Transverse colon (tissue), 4 donors: ENCODE measurements at regions not wholly inside any gene's neighbourhood (a gene's known extent, or its start where the extent isn't known, plus 50 kb on each side); places are given as distances from the start of the nearest gene placed in this dataset.

Experiments used
- DNase-seq: peaks from one replicate; pipeline ENCODE4 v3.0.0-alpha.2; 2019
- H3K27ac ChIP-seq, 4 donors: fragments of 200-600 bp; sonication (generic); 2 replicates each; pipeline ENCODE4 v1.5.1; 2016 to 2018; ENCODE audit warnings: inconsistent platforms in 4 of 4
- H3K27me3 ChIP-seq: fragments of 200-600 bp; sonication (generic); 2 replicates; pipeline ENCODE4 v1.5.1; 2017; ENCODE audit warnings: inconsistent platforms
- H3K36me3 ChIP-seq, 4 donors: fragments of 200-600 bp; sonication (generic); 2 replicates each; pipeline ENCODE4 v1.5.1; 2017 to 2019; ENCODE audit warnings: inconsistent platforms in 4 of 4
- H3K4me1 ChIP-seq, 4 donors: fragments of 200-600 bp; sonication (generic); 2 replicates each; pipeline ENCODE4 v1.5.1; 2017 to 2020; ENCODE audit warnings: inconsistent platforms in 4 of 4
- H3K4me3 ChIP-seq, 4 donors: fragments of 200-600 bp; sonication (generic); 1 replicate in 1 of 4; 2 replicates in 3 of 4; pipeline versions ENCODE4 v1.5.1 to v1.6.1; 2017 to 2019; ENCODE audit warnings: inconsistent platforms in 4 of 4
- H3K9me3 ChIP-seq, 2 donors: fragments of 200-600 bp; sonication (generic); 2 replicates each; pipeline ENCODE4 v1.5.1; 2017 to 2019; ENCODE audit warnings: inconsistent platforms in 2 of 2
- CTCF ChIP-seq, 5 experiments: fragments of 200-600 bp in 3 of 5; fragments of 450-650 bp in 2 of 5; sonication (generic) in 3 of 5; IDR thresholded peaks; 1 replicate in 2 of 5; 2 replicates in 3 of 5; pipeline ENCODE4 v1.5.1; 2016 to 2017; ENCODE audit warnings: antibody characterized with exemption in 5 of 5, inconsistent platforms in 3 of 5, mild to moderate bottlenecking in 2 of 5, moderate library complexity in 1 of 5
- EP300 ChIP-seq: sonication (generic); formaldehyde crosslinking; IDR thresholded peaks from one replicate; pipeline ENCODE4 v1.6.1; 2017; ENCODE audit warnings: antibody characterized with exemption, low read depth
- POLR2A ChIP-seq: fragments of 450-650 bp; IDR thresholded peaks from one replicate; pipeline ENCODE4 v1.6.1; 2016; ENCODE audit warnings: antibody characterized with exemption, mild to moderate bottlenecking, moderate library complexity
- POLR2AphosphoS5 ChIP-seq, 3 donors: sonication (generic); formaldehyde crosslinking; IDR thresholded peaks; one replicate each; pipeline ENCODE4 v1.6.1; 2016; ENCODE audit warnings: antibody characterized with exemption in 3 of 3
- WGBS, 2 donors: methylation state at CpG; one replicate each; pipeline ENCODE4 v1.1.5; 2018; ENCODE audit warnings: low coverage in 1 of 2; 5-methylcytosine and 5-hydroxymethylcytosine counted together
- in situ Hi-C, 4 donors: fragments of 200-750 bp; cut with MboI; loops; one replicate each; pipeline versions ENCODE4 v1.15.0 to v1.15.1; 2017; ENCODE audit warnings: low sequenced_read_pairs in 3 of 4, low pct_ligation_motif_present in 1 of 4, low pct_unique_long_range_greater_than_20kb in 1 of 4
- intact Hi-C: fragments of 100-400 bp; cut with DNase I; formaldehyde crosslinking; loops from one replicate; pipeline ENCODE4 v1.15.1; 2023; ENCODE audit warnings: low total_unique reads

DNA sequence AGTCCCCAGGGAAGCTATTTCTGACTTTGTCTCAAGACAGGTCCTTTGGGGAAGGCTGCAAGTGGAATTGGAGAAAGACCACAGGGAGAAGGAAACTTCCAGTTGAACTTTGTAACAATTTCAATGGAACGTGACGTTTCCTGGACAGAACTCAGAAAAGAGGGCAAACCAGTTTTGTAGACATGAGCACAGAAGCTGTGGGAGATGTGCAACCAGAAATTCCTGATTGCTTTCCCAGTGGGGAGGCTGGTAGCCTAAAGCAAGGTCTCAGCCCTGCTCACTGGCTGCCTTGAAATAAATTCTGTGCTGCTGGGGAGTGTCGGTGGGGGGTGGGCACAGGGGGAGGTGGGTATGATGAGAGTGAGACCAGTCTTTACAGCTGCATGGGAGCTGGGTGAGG is 1206.7 kb upstream of the ADGRL2 start:
- Histone ChIP-seq H3K4me3 (no peak overlapping the region), H3K27me3 (no peaks in the 10 kb centered on the region), H3K36me3 (no peaks in the 10 kb centered on the region), H3K27ac (no peak overlapping the region), H3K9me3 (peaks cover 4 to 9% of the 10 kb centered on the region in 2 donors), H3K4me1 (no peaks in the 10 kb centered on the region)
- intact Hi-C loops (no loop called here), in situ Hi-C loops (no loop called here)
- no peak for TF ChIP-seq POLR2AphosphoS5 (IDR thresholded peaks at IDR 0.05)
- TF ChIP-seq POLR2A = no peak
- no peak for TF ChIP-seq EP300
- TF ChIP-seq CTCF (IDR thresholded peaks at IDR 0.05) = no peak
- DNase-seq = no peak
- WGBS, 2 donors = 75% methylated on average over 3 of the region's 3 CpGs; no CpG with 5 or more reads in 1 of the 2 donors

DNA sequence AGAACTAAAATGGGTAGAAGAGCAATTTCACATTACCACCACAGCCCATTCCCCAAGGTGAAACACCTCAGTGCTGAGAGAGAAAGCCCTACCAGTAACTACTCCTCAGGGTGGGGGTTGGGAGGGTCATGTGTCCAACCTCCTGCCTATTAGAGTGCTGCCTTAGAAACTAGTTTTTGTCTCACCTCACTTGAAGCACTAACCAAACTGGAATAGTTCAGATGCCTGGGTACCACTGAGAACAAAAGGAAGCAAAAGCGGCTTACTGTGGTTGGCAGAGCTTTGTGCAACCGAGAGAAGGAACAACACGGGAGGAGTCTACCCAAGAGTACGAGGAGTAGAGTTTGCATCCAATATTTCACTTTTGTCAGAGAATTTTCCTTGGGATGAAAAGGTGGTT is 1207.5 kb upstream of the ADGRL2 start:
- Histone ChIP-seq H3K36me3 (no peaks in the 10 kb centered on the region), H3K4me1 (no peaks in the 10 kb centered on the region), H3K27ac (no peak overlapping the region), H3K4me3 (no peak overlapping the region), H3K9me3 (peaks cover 4 to 9% of the 10 kb centered on the region in 2 donors), H3K27me3 (no peaks in the 10 kb centered on the region)
- TF ChIP-seq CTCF (IDR thresholded peaks at IDR 0.05) = no peak
- no peak for TF ChIP-seq POLR2A
- no peak for TF ChIP-seq POLR2AphosphoS5 (IDR thresholded peaks at IDR 0.05)
- no peak for TF ChIP-seq EP300
- no peak for DNase-seq
- 87 to 93% methylated on average over 4 of the region's 4 CpGs for WGBS, 2 donors
- intact Hi-C loops = no loop called here
- in situ Hi-C loops = no loop called here

GRCh38 chr1:80582980-80583379 is 1217.8 kb upstream of the ADGRL2 start:
- Histone ChIP-seq H3K4me3 (no peak overlapping the region), H3K27ac (no peak overlapping the region), H3K9me3 (no peaks in the 10 kb centered on the region), H3K27me3 (no peaks in the 10 kb centered on the region), H3K4me1 (no peaks in the 10 kb centered on the region), H3K36me3 (no peaks in the 10 kb centered on the region)
- intact Hi-C loops = no loop called here
- 77 to 79% methylated on average over 4 of the region's 4 CpGs for WGBS, 2 donors
- TF ChIP-seq POLR2A (no peak), CTCF (IDR thresholded peaks at IDR 0.05) (no peak), EP300 (no peak), POLR2AphosphoS5 (IDR thresholded peaks at IDR 0.05) (no peak)
- in situ Hi-C loops = no loop called here
- DNase-seq = no peak

GRCh38 chr1:80579055-80579454 is 1221.7 kb upstream of the ADGRL2 start:
- H3K9me3 ChIP-seq = no peaks in the 10 kb centered on the region
- no peak overlapping the region for H3K27ac ChIP-seq
- intact Hi-C loops (no loop called here), in situ Hi-C loops (no loop called here)
- H3K4me1 ChIP-seq = no peaks in the 10 kb centered on the region
- TF ChIP-seq CTCF (IDR thresholded peaks at IDR 0.05) (no peak), EP300 (no peak), POLR2AphosphoS5 (IDR thresholded peaks at IDR 0.05) (no peak), POLR2A (no peak)
- H3K27me3 ChIP-seq = no peaks in the 10 kb centered on the region
- no peak for DNase-seq
- WGBS, 2 donors = 79 to 90% methylated on average over 1 of the region's 1 CpG
- H3K36me3 ChIP-seq = no peaks in the 10 kb centered on the region
- H3K4me3 ChIP-seq = no peak overlapping the region
